ENCODE measurements at regions not wholly inside any gene's neighbourhood (a gene's known extent, or its start where the extent isn't known, plus 50 kb on each side); places are given as distances from the start of the nearest gene placed in this dataset.

DNA sequence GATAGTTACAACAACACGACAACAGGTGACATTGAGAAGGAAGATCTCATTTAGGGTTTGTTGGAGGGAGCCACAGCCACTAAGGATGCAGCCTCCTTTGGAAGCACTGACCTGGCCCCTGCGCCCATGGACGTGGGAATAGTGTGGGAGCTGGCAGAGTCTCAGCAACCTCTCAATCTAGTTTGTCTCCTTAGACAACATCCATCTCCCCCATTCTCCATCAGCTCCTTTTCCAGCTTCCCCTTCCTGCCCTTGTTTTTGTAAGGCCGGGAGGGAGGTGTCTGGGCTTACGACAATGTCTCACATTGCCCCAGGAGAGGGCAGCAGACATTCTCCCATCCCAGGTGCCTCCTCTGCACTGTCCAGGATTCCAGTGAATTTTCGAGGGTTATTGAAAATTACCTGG, 170.2 kb upstream of the PZP start:
- in situ Hi-C loops (cut with MboI; ENCODE audit: low sequenced_read_pairs): no loop called here
- Histone ChIP-seq H4K8ac (ENCODE audit: low read depth in 2 of 2, low read length in 2 of 2) (no peak overlapping the region), H3K56ac (ENCODE audit: extremely low read depth, insufficient read depth, low read length) (no peak overlapping the region), H3K4me3 (ENCODE audit: insufficient read depth, low read depth, low read length) (no peak overlapping the region), H3K9me1 (ENCODE audit: insufficient read depth, low read length) (no peaks in the 10 kb centered on the region), H2BK120ac (ENCODE audit: low read depth, low read length) (no peak overlapping the region), H3K4ac (ENCODE audit: low read depth, low read length) (no peak overlapping the region), H2BK20ac (ENCODE audit: low read depth, low read length) (no peak overlapping the region), H4K20me1 (ENCODE audit: insufficient read depth, low read length) (no peaks in the 10 kb centered on the region), H3K4me1 (ENCODE audit: control insufficient read depth, insufficient read depth, low read length) (no peaks in the 10 kb centered on the region), H3K18ac (ENCODE audit: low read depth, low read length) (no peak overlapping the region), H4K5ac (ENCODE audit: low read depth, low read length) (no peak overlapping the region), H3K79me1 (ENCODE audit: low read depth in 1 of 2, low read length in 2 of 2) (no peaks in the 10 kb centered on the region), H2AK5ac (ENCODE audit: low read depth, low read length) (no peak overlapping the region), H3K27ac (ENCODE audit: insufficient read depth, low read length) (no peak overlapping the region), H3K23ac (ENCODE audit: low read depth, low read length) (no peak overlapping the region), H3K36me3 (ENCODE audit: control insufficient read depth, insufficient read depth, low read length) (no peaks in the 10 kb centered on the region), H2AK9ac (replicated peaks; ENCODE audit: low read depth, low read length, poor library complexity) (no peak overlapping the region), H3K9me3 (ENCODE audit: control insufficient read depth, insufficient read depth, low read length) (no peaks in the 10 kb centered on the region), H2AFZ (replicated peaks; ENCODE audit: low read length, poor library complexity) (no peak overlapping the region), H2BK15ac (ENCODE audit: low read depth, low read length) (no peak overlapping the region), H3K4me2 (ENCODE audit: low read depth, low read length) (no peak overlapping the region), H2BK5ac (ENCODE audit: low read depth, low read length, poor library complexity, severe bottlenecking) (no peak overlapping the region), H3K9ac (ENCODE audit: low read depth, low read length) (no peak overlapping the region), H3K27me3 (ENCODE audit: control insufficient read depth, insufficient read depth, low read length) (peaks cover 7% of the 10 kb centered on the region; the same call in 1 of the 2 replicates), H3K14ac (replicated peaks; ENCODE audit: low read depth, low read length) (no peak overlapping the region), H4K91ac (ENCODE audit: insufficient read depth, low read depth, low read length) (no peak overlapping the region)
- POLR2A ChIA-PET (ENCODE audit: unreplicated experiment): no interaction called here
- TF ChIP-seq CEBPB (IDR thresholded peaks at IDR 0.05; ENCODE audit: low read depth, low read length) (no peak), MAZ (IDR thresholded peaks at IDR 0.05; ENCODE audit: borderline replicate concordance, low read depth, low read length) (no peak), BHLHE40 (IDR thresholded peaks at IDR 0.05; ENCODE audit: low read depth, low read length) (no peak), RAD21 (IDR thresholded peaks at IDR 0.05; ENCODE audit: low read length) (no peak), MAFK (IDR thresholded peaks at IDR 0.05; ENCODE audit: low read depth, low read length) (no peak), MXI1 (IDR thresholded peaks at IDR 0.05; ENCODE audit: borderline replicate concordance, low read depth, low read length) (no peak)
- dilution Hi-C loops (cut with HindIII; ENCODE audit: low sequenced_read_pairs, unreplicated experiment): no loop called here
- CTCF ChIA-PET: no interaction called here
- 80% methylated on average over 1 of the region's 6 CpGs; no CpG with 5 or more reads in 1 of the 2 experiments for WGBS, 2 experiments (ENCODE audit: extremely low coverage in 2 of 2, insufficient read length in 1 of 2)
- DNase-seq (no peak), ATAC-seq (ENCODE audit: low read depth) (no peak)
- intact Hi-C loops (cut with micrococcal nuclease): no loop called here
- no TSS peak for BruUV-seq (replicated peaks)
